ENCODE measurements at regions not wholly inside any gene's neighbourhood (a gene's known extent, or its start where the extent isn't known, plus 50 kb on each side); places are given as distances from the start of the nearest gene placed in this dataset.

DNA sequence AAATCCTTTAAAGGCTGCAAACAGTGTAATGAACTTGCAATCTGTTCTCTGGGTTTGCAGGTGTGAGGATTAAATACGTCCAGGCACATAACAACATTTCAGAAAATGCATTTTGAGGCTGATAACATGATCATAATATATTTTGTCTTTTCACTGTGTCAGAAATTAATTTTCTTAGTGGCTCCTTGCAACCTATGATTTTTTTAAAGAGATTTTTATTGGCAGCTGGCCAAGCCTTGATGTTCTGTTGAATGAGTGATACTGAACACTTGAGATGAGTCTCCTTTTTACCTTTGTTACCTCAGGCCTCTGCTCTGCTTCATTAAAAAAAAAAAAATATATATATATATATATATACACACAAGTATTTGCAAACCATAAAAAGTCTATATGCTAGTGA lies 68.2 kb upstream of the TENM3 start:
- Histone ChIP-seq H3K4me2 (ENCODE audit: insufficient read depth, low read length) (no peak overlapping the region), H3K27me3 (ENCODE audit: insufficient read depth, low read length, poor library complexity) (no peaks in the 10 kb centered on the region), H3K9ac (ENCODE audit: low read depth, low read length) (no peak overlapping the region), H3K9me3 (ENCODE audit: insufficient read depth, low read length, severe bottlenecking) (no peaks in the 10 kb centered on the region), H3K36me3 (ENCODE audit: insufficient read depth, low read length) (no peaks in the 10 kb centered on the region), H3K4me3 (ENCODE audit: low read depth in 1 of 2, low read length in 2 of 2) (no peak overlapping the region), H3K27ac (ENCODE audit: low read length) (no peak overlapping the region), H3K79me2 (ENCODE audit: insufficient read depth, low read length) (no peaks in the 10 kb centered on the region), H2AFZ (ENCODE audit: low read depth, low read length) (no peak overlapping the region), H4K20me1 (ENCODE audit: insufficient read depth, low read length) (no peaks in the 10 kb centered on the region), H3K4me1 (ENCODE audit: insufficient read depth, low read length) (no peaks in the 10 kb centered on the region)
- ATAC-seq (ENCODE audit: insufficient read depth, low read depth) (no peak), DNase-seq (no peak)
- TF ChIP-seq, protein P1, sequence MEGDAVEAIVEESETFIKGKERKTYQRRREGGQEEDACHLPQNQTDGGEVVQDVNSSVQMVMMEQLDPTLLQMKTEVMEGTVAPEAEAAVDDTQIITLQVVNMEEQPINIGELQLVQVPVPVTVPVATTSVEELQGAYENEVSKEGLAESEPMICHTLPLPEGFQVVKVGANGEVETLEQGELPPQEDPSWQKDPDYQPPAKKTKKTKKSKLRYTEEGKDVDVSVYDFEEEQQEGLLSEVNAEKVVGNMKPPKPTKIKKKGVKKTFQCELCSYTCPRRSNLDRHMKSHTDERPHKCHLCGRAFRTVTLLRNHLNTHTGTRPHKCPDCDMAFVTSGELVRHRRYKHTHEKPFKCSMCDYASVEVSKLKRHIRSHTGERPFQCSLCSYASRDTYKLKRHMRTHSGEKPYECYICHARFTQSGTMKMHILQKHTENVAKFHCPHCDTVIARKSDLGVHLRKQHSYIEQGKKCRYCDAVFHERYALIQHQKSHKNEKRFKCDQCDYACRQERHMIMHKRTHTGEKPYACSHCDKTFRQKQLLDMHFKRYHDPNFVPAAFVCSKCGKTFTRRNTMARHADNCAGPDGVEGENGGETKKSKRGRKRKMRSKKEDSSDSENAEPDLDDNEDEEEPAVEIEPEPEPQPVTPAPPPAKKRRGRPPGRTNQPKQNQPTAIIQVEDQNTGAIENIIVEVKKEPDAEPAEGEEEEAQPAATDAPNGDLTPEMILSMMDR (IDR thresholded peaks at IDR 0.05; ENCODE audit: borderline replicate concordance, extremely low read depth, low read length, poor library complexity, severe bottlenecking): no peak
- no peak for TF ChIP-seq EZH2 (IDR thresholded peaks at IDR 0.05; ENCODE audit: borderline replicate concordance, low read depth, low read length, severe bottlenecking)

DNA sequence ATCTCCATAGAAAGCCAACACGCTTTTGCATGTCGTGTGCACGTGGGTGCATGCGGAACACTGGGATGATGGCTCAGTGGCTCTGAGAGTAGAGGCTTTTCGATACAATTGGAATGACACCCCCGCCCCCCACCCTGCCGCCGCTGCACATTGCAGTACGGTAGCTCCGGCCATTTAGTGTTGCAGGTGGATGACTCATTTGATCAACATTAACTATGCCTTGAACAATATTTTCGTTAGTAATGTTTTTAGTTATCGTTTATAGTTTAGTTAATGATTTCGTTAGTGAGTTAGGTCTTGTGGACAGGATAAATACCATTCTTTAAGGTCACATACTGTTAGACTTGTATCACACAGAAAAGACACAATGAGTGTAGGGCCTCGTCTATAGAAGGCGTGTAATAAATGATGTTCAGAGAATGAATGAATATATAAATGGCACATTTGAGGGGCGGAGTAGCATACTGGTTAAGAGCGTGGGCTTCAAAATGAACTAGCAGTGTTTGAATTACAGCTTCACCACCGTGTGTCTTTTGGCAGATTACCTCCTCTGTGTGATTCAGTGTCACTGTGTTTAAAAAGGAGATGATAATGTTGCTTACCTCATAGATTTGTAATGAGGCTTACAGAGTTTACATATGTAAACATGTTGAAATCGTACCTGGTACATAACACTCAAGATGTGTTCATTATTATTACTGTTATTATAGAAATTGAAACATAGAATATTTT lies 67.2 kb upstream of the TENM3 start:
- Histone ChIP-seq H3K27ac (ENCODE audit: low read length) (no peak overlapping the region), H3K27me3 (ENCODE audit: insufficient read depth, low read length, poor library complexity) (no peaks in the 10 kb centered on the region), H3K9ac (ENCODE audit: low read depth, low read length) (no peak overlapping the region), H3K79me2 (ENCODE audit: insufficient read depth, low read length) (no peaks in the 10 kb centered on the region), H4K20me1 (ENCODE audit: insufficient read depth, low read length) (no peaks in the 10 kb centered on the region), H3K9me3 (ENCODE audit: insufficient read depth, low read length, severe bottlenecking) (no peaks in the 10 kb centered on the region), H3K4me2 (ENCODE audit: insufficient read depth, low read length) (no peak overlapping the region), H2AFZ (ENCODE audit: low read depth, low read length) (no peak overlapping the region), H3K36me3 (ENCODE audit: insufficient read depth, low read length) (no peaks in the 10 kb centered on the region), H3K4me3 (ENCODE audit: low read depth in 1 of 2, low read length in 2 of 2) (no peak overlapping the region), H3K4me1 (ENCODE audit: insufficient read depth, low read length) (no peaks in the 10 kb centered on the region)
- TF ChIP-seq, protein P1 (IDR thresholded peaks at IDR 0.05; ENCODE audit: borderline replicate concordance, extremely low read depth, low read length, poor library complexity, severe bottlenecking): no peak
- no peak for TF ChIP-seq EZH2 (IDR thresholded peaks at IDR 0.05; ENCODE audit: borderline replicate concordance, low read depth, low read length, severe bottlenecking)
- ATAC-seq (ENCODE audit: insufficient read depth, low read depth) (no peak), DNase-seq (no peak)

DNA sequence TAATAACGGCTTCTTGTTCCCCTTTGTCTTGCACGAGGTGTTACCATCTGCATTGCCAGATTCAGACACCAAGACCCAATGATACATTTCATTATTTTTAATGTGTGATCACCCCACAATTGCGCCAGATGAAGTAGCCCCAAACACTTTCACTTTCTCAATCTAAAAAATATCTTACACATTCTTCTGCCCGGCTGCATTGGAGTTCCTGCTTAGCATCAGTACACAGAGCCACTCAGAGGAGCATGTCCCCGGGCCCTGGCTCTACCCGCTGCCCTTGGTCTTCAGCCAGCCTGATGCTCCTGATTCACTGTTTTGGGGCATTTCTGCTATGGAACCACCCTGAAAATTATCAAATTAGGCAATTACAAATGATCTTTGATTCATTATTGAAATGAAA lies 66.0 kb upstream of the TENM3 start:
- H3K27ac ChIP-seq (ENCODE audit: low read length): no peak overlapping the region

More for the DNA sequence above, 66.0 kb upstream of the TENM3 start:
- DNase-seq: no peak
- H3K9ac ChIP-seq (ENCODE audit: low read depth, low read length): no peak overlapping the region
- no peak overlapping the region for H3K4me2 ChIP-seq (ENCODE audit: insufficient read depth, low read length)
- no peak overlapping the region for H2AFZ ChIP-seq (ENCODE audit: low read depth, low read length)
- no peaks in the 10 kb centered on the region for H3K9me3 ChIP-seq (ENCODE audit: insufficient read depth, low read length, severe bottlenecking)
- no peaks in the 10 kb centered on the region for H3K4me1 ChIP-seq (ENCODE audit: insufficient read depth, low read length)
- H3K36me3 ChIP-seq (ENCODE audit: insufficient read depth, low read length): no peaks in the 10 kb centered on the region
- H3K79me2 ChIP-seq (ENCODE audit: insufficient read depth, low read length): no peaks in the 10 kb centered on the region
- no peak overlapping the region for H3K4me3 ChIP-seq (ENCODE audit: low read depth in 1 of 2, low read length in 2 of 2)
- H3K27me3 ChIP-seq (ENCODE audit: insufficient read depth, low read length, poor library complexity): no peaks in the 10 kb centered on the region
- ATAC-seq (ENCODE audit: insufficient read depth, low read depth): no peak
- H4K20me1 ChIP-seq (ENCODE audit: insufficient read depth, low read length): no peaks in the 10 kb centered on the region
- no peak for TF ChIP-seq EZH2 (IDR thresholded peaks at IDR 0.05; ENCODE audit: borderline replicate concordance, low read depth, low read length, severe bottlenecking)
- TF ChIP-seq, protein P1 (IDR thresholded peaks at IDR 0.05; ENCODE audit: borderline replicate concordance, extremely low read depth, low read length, poor library complexity, severe bottlenecking): no peak
